MM.1S (cell line): ENCODE measurements at regions not wholly inside any gene's neighbourhood (a gene's known extent, or its start where the extent isn't known, plus 50 kb on each side); places are given as distances from the start of the nearest gene placed in this dataset.

ENCODE experiments used
- DNase-seq: peaks from one replicate; pipeline ENCODE4 v3.0.0-alpha.2; 2015
- H2AFZ ChIP-seq: fragments of 300-600 bp; sonication (generic); 2 replicates; pipeline ENCODE4 v1.6.0; 2016; ENCODE audit warnings: antibody characterized with exemption, low read length
- H3F3A ChIP-seq: fragments of 300-600 bp; sonication (generic); 2 replicates; pipeline ENCODE4 v1.6.1; 2016; ENCODE audit warnings: mild to moderate bottlenecking, antibody characterized with exemption, low read length, moderate library complexity, mixed read lengths; ENCODE audit not compliant: insufficient read depth
- H3K27ac ChIP-seq: fragments of 300-600 bp; sonication (generic); 2 replicates; pipeline ENCODE4 v1.5.1; 2016; ENCODE audit warnings: mild to moderate bottlenecking, low read length
- H3K27me3 ChIP-seq: fragments of 300-600 bp; sonication (generic); replicated peaks from 2 replicates; pipeline ENCODE4 v1.6.0; 2016; ENCODE audit warnings: low read length; ENCODE audit not compliant: insufficient read depth
- H3K36me3 ChIP-seq: fragments of 300-600 bp; sonication (generic); replicated peaks from 2 replicates; pipeline ENCODE4 v1.6.1; 2016; ENCODE audit warnings: mild to moderate bottlenecking, low read length, mixed read lengths; ENCODE audit not compliant: insufficient read depth
- H3K4me1 ChIP-seq: fragments of 300-600 bp; sonication (generic); 2 replicates; pipeline ENCODE4 v1.6.1; 2016; ENCODE audit warnings: low read length, mixed read lengths
- H3K4me2 ChIP-seq: fragments of 300-600 bp; sonication (generic); 2 replicates; pipeline ENCODE4 v1.6.0; 2016; ENCODE audit warnings: low read depth, low read length
- H3K4me3 ChIP-seq: fragments of 300-600 bp; sonication (generic); 2 replicates; pipeline ENCODE4 v1.5.1; 2016; ENCODE audit warnings: low read length, mixed read lengths
- H3K79me2 ChIP-seq: fragments of 300-600 bp; sonication (generic); 2 replicates; pipeline ENCODE4 v1.6.1; 2016; ENCODE audit warnings: mixed run types, low read length, mixed read lengths
- H3K9ac ChIP-seq: fragments of 300-600 bp; sonication (generic); 2 replicates; pipeline ENCODE4 v1.6.1; 2016; ENCODE audit warnings: low read length, mixed read lengths
- H3K9me2 ChIP-seq: fragments of 300-600 bp; sonication (generic); replicated peaks from 2 replicates; pipeline ENCODE4 v1.6.1; 2016; ENCODE audit warnings: mild to moderate bottlenecking, low read length, mixed read lengths; ENCODE audit not compliant: insufficient read depth
- H3K9me3 ChIP-seq: fragments of 300-600 bp; sonication (generic); replicated peaks from 2 replicates; pipeline ENCODE4 v1.6.1; 2016; ENCODE audit warnings: mild to moderate bottlenecking, low read length, mixed read lengths; ENCODE audit not compliant: insufficient read depth
- H4K20me1 ChIP-seq: fragments of 300-600 bp; sonication (generic); 2 replicates; pipeline ENCODE4 v1.6.1; 2016; ENCODE audit warnings: mild to moderate bottlenecking, low read length, moderate library complexity, mixed read lengths; ENCODE audit not compliant: insufficient read depth
- EZH2 ChIP-seq: fragments of 300-600 bp; sonication (generic); optimal IDR thresholded peaks from 2 replicates; pipeline ENCODE3; 2017; ENCODE audit warnings: low read depth, mild to moderate bottlenecking, antibody characterized with exemption, low read length, mixed read lengths
- EZH2phosphoT487 ChIP-seq: fragments of 300-600 bp; sonication (generic); IDR thresholded peaks from 2 replicates; pipeline ENCODE4 v1.6.1; 2018; ENCODE audit warnings: antibody characterized with exemption, low read length
- TF ChIP-seq, protein P1 (sequence below): fragments of 300-600 bp; sonication (generic); IDR thresholded peaks from 2 replicates; pipeline ENCODE4 v1.5.1; 2016; ENCODE audit warnings: antibody characterized with exemption, low read length, mixed read lengths

DNA sequence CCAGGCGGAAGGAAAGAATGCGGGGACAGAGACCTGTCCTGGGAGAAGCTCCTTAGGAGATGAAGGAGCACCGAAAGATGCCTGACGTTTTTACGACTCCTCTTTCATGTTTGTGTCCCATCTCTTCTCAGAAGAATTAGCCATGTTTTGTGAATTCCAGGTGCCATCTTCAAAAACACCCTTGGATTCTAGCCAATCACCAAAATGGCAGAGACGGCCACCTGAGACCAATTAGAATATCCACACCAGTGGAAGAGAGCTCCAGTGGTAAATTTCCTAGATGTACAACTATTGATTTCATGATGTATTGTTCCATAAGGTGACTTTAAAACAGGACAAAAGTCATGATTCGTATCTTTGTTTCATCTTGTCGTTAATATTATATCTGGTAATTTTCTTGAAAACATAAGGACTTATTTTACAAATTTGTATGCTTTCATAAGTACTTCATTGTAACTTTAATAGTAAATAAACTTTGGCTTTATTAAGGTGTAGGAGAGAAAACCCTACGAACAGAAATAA is 62.3 kb upstream of the NUDT4 start:
- TF ChIP-seq EZH2phosphoT487: no peak
- no peak for TF ChIP-seq EZH2
- TF ChIP-seq, protein P1, sequence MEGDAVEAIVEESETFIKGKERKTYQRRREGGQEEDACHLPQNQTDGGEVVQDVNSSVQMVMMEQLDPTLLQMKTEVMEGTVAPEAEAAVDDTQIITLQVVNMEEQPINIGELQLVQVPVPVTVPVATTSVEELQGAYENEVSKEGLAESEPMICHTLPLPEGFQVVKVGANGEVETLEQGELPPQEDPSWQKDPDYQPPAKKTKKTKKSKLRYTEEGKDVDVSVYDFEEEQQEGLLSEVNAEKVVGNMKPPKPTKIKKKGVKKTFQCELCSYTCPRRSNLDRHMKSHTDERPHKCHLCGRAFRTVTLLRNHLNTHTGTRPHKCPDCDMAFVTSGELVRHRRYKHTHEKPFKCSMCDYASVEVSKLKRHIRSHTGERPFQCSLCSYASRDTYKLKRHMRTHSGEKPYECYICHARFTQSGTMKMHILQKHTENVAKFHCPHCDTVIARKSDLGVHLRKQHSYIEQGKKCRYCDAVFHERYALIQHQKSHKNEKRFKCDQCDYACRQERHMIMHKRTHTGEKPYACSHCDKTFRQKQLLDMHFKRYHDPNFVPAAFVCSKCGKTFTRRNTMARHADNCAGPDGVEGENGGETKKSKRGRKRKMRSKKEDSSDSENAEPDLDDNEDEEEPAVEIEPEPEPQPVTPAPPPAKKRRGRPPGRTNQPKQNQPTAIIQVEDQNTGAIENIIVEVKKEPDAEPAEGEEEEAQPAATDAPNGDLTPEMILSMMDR: no peak
- no peak overlapping the region for H2AFZ ChIP-seq
- no peaks in the 10 kb centered on the region for H3F3A ChIP-seq
- no peaks in the 10 kb centered on the region for H3K4me1 ChIP-seq
- no peak overlapping the region for H3K4me2 ChIP-seq
- H3K9me2 ChIP-seq: no peaks in the 10 kb centered on the region
- H3K9me3 ChIP-seq: no peaks in the 10 kb centered on the region
- no peaks in the 10 kb centered on the region for H3K27me3 ChIP-seq
- no peaks in the 10 kb centered on the region for H3K79me2 ChIP-seq
- no peak for DNase-seq
- no peak overlapping the region for H3K4me3 ChIP-seq
- no peaks in the 10 kb centered on the region for H4K20me1 ChIP-seq
- H3K27ac ChIP-seq: no peak overlapping the region
- H3K36me3 ChIP-seq: no peaks in the 10 kb centered on the region
- no peak overlapping the region for H3K9ac ChIP-seq

DNA sequence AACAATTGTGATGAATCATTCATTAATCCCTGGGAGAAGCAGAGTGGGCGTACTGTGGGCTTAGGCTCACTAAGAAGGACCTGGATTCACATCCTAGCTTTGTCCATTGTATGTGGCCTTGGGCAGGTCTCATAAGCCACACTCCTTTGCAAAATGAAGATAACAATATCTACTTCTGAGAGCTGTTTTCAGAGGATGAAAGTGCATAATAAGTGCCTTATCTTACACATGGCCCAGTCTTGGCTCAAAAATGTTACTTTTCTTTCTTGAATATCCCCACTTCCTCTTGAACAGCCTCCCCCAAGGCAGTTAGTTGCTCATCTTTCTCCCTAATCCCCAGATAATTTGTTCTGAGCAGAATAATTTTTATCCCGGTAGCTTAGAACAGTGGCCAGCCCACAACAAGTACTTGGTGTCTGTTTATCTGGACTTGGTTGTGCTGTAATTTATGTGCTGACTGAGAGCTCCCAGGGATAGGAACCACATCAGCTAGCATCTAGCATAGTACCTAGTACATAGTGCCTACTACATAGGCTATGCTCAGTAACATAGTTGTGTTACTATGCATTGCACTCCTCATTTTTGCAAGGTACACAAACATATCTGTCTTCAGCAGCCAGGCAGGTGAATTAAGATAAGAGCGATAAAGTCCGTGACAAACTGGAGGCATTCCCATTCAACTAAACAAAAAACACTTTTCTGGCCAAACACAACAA is 61.7 kb upstream of the NUDT4 start:
- TF ChIP-seq EZH2 (no peak), EZH2phosphoT487 (no peak)
- TF ChIP-seq, protein P1: no peak
- Histone ChIP-seq H3K4me3 (no peak overlapping the region), H3K9me3 (no peaks in the 10 kb centered on the region), H3K27me3 (no peaks in the 10 kb centered on the region), H3K36me3 (no peaks in the 10 kb centered on the region), H2AFZ (no peak overlapping the region), H3K79me2 (no peaks in the 10 kb centered on the region), H3K27ac (no peak overlapping the region), H3K9ac (no peak overlapping the region), H3K4me2 (no peak overlapping the region), H4K20me1 (no peaks in the 10 kb centered on the region), H3K9me2 (no peaks in the 10 kb centered on the region), H3F3A (no peaks in the 10 kb centered on the region), H3K4me1 (no peaks in the 10 kb centered on the region)
- DNase-seq: no peak

DNA sequence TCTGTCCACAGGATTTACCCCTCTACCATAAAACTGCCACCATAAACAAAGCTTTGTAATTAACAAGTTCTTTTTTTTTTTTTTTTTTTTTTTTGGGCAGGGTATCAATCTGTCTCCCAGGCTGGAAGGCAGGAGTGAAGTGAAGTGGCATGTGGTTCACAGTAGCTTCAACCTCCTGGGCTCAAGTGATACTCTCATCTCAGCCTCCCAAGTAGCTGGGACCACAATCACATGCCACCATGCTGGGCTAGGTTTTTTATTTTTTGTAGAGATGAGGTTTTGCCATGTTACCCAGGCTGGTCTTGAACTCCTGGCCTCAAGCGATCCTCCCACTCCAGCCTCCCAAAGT is 61.1 kb upstream of the NUDT4 start:
- Histone ChIP-seq H4K20me1 (no peaks in the 10 kb centered on the region), H3K9me3 (no peaks in the 10 kb centered on the region), H3K27me3 (no peaks in the 10 kb centered on the region), H3K79me2 (no peaks in the 10 kb centered on the region), H3K36me3 (no peaks in the 10 kb centered on the region), H3K9ac (no peak overlapping the region), H3K27ac (no peak overlapping the region), H2AFZ (no peak overlapping the region), H3K4me2 (no peak overlapping the region), H3K4me1 (no peaks in the 10 kb centered on the region), H3F3A (no peaks in the 10 kb centered on the region), H3K4me3 (no peak overlapping the region), H3K9me2 (no peaks in the 10 kb centered on the region)
- DNase-seq: no peak
- TF ChIP-seq EZH2 (no peak), EZH2phosphoT487 (no peak)
- TF ChIP-seq, protein P1: no peak
